Breast epithelium (tissue), 3 donors: ENCODE measurements at regions not wholly inside any gene's neighbourhood (a gene's known extent, or its start where the extent isn't known, plus 50 kb on each side); places are given as distances from the start of the nearest gene placed in this dataset.

Experiments used
- CTCF ChIP-seq, 3 donors: fragments of 450-650 bp; IDR thresholded peaks; one replicate each; pipeline ENCODE4 v1.5.1; 2016 to 2017; ENCODE audit warnings: antibody characterized with exemption in 3 of 3, mild to moderate bottlenecking in 3 of 3, moderate library complexity in 3 of 3
- POLR2AphosphoS5 ChIP-seq, 3 donors: sonication (generic); formaldehyde crosslinking; IDR thresholded peaks; one replicate each; pipeline ENCODE4 v1.6.1; 2017; ENCODE audit warnings: antibody characterized with exemption in 3 of 3

GRCh38 chr12:113702836-113703235, 231.2 kb upstream of the LHX5 start:
- no peak for TF ChIP-seq POLR2AphosphoS5 (IDR thresholded peaks at IDR 0.05)
- no peak for TF ChIP-seq CTCF (IDR thresholded peaks at IDR 0.05)
